Medulla oblongata (tissue), 1 donor: ENCODE measurements at regions not wholly inside any gene's neighbourhood (a gene's known extent, or its start where the extent isn't known, plus 50 kb on each side); places are given as distances from the start of the nearest gene placed in this dataset.

Experiments
- DNase-seq: peaks from one replicate; pipeline ENCODE4 v3.0.0-alpha.2; 2015; ENCODE audit errors: extremely low spot score

DNA sequence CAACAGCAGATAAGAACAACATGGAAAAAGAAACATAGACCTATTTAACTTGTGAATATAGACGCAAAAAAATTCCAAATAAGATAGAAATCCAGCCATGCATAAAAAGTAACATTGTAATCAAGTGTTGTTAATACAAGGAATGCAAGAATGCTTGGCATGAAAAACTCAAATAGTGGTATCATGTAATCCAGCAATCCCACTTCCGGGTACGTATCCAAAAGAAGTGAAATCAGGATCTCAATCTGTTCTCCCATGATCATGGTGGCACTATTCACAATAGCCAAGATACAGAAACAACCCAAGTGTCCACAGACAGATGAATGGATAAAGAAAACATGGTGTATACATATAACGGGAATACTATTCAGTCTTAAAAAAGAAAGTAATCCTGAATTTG lies 437.4 kb downstream of the ARHGEF28 start:
- no peak for DNase-seq

- no peak for DNase-seq
These were observed 435.3 kb downstream of the ARHGEF28 start for GRCh38 chr5:74061292-74061691.

DNA sequence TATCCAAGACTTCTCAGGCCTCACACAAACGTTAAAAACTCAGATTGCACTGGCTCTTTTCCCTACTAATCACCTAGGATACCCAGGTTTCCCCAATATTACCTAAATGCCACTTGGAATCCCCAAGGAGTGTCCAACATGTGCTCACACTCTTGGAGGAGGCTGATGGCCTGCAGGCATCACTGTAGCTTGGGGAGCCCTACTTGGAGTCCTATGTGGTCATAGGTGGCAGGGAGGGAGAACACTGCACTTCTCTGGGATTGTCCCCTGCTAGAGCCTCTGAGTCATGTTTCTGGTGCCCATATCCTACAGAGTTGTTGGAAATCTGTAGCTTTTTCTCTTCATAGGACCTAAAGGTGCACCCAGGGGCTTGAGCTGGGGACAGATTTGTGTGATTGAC lies 433.7 kb downstream of the ARHGEF28 start:
- DNase-seq, result no peak

DNA sequence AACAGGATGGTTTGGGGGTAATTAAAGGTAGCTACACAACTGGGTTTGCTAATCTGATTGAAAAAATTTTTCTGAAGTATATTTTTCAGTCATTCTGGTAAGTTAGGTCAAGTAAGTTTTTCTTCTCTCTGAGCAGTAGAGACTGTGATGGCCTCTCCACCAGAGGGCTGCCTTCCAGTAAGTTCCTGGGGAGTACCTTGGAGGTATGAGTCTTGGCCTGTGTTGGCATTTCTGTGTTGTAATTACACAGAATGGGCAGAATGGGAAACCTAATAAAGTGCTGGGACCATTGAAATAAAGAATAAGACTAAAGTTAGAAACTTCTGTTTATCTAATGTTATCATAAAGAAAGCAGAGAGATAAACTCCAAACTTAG lies 430.8 kb downstream of the ARHGEF28 start:
- DNase-seq, result peak; percentile 3

DNA sequence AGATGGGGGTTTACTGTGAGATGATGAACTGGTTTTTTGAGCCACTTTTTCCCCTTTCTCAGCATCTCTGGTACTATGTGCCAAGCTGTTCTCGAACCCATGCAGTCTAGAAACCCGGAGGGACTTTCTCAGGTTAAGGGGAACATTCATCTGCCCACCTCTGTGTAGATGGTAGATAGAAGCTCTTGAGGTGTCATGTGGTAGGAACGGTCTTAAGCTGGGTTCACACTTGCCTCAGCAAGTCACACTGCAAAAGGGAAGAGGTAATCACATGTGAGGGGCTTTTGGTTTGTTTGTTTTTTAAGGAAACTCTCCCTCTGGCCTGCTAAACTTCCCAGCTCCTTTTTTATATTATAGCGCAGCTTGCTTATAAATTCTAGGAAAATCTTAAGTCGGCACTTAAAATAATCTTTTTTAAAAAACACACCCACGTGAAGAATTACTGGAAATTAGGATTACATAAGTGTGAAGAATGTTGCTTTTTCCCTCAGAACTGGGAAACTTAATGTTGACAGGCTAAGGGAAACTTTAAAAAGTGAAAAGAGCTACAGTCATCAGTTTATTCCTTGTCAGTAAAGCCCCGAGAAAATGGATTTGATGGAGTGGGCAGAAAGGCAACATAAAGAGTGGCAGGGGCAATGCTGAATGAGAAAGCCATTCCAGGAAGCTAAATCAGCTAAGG lies 430.3 kb downstream of the ARHGEF28 start:
- DNase-seq, result no peak

DNA sequence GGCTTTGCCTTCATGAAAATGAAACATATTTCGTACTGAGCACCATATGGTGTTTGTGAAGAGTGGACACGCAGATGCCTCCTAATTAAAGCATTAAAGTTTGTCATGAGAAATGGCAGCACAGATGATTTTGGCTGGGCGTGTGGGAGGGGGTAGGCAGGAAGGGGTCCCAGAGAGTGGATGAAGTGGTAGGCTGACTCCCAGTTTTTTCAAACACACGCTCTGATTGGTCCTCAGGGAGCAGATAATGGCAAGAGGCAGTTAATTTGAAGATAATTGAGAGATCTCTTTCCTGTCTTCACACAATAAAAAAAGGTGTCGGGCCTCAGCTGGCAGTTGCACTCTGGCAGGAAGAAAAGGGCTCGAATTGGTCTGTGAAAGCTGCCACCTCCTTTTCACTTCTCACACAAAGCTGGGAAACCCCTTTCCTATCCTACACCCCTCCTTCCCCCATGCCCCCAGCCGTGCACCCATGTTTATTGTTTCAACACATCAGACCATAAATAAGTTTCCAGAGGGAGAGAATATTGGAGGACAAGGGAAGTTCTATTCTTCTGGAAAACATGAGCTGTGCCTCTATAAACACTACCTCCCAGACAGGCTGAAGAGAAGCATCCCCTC lies 429.6 kb downstream of the ARHGEF28 start:
- DNase-seq, result no peak

DNA sequence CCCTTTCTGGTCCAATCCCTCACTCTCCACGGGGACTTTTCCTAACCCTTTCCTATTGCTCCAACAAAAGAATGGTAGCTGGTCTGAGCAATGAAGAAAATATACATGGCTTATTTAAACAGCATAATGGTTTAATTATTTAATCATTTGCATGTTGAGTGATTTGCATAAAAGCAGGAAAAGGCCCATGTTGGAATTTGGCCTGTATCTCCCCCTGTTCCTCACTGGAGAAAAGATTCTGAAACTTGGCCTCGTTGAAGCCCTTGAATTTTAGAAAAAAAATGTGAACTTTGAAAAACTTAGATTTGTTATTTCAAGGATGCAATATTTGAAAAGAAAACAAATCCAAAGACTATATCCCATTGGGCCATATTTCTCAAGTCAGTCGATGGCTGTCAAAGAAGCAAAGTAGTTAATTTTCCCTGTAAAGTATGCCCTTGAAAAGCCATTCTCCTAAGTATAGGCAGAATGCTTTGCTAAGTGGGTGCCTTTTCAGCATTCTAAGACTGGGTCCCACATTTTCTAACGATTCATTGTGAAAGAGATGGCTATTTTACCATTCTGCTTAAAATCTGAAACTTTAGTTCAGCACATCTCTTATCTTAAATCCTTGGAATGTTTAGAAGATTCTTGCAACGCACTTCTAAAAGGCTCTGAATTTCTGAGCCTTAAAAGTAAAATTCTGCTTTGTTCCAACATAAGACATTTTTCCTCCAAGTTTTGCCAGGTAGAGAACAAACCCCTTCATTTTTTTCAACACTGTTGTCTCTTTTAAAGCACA lies 428.8 kb downstream of the ARHGEF28 start:
- DNase-seq, result no peak

GRCh38 chr5:74054139-74054538 lies 428.1 kb downstream of the ARHGEF28 start:
- no peak for DNase-seq

DNA sequence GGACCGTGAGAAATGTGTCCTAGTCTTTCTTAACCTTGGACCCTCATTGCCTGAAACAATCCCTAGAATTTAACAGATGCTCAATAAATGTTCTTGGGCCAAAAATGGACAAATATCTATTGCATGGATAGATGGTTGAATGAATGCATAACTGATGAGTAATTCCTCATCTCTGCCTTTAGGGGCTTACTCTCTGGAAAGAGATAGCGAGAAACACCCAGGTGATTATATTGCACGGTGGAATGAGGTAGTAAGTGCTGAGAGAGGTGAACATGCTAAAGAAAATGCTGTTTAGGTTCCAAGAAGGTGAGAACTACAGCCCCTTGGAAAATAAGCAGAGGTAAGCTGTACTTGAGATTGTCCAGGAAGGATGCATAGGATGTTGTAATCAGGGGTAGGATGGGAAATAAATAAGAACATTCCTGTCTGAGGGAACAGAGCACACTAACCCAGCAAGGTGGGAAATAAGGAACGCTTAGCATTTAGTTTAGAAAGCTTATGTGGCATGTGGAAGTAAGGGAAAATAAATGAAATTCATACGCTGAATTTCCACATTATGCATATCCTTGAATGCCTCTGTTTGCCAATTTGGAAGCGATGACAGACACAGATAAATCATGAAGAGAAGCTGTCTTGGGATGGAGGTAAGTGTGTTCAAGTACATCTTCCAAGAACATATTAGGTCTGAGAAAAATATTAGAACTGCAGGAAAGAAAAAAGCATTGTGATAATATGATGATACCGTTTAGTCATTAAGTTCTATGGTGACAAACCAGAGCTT lies 426.6 kb downstream of the ARHGEF28 start:
- DNase-seq, result no peak

GRCh38 chr5:74051076-74051475 lies 425.1 kb downstream of the ARHGEF28 start:
- DNase-seq, result no peak

- no peak for DNase-seq
These were observed 418.9 kb downstream of the ARHGEF28 start for GRCh38 chr5:74044936-74045335.

GRCh38 chr5:74042959-74043358 lies 417.0 kb downstream of the ARHGEF28 start:
- DNase-seq, result no peak

DNA sequence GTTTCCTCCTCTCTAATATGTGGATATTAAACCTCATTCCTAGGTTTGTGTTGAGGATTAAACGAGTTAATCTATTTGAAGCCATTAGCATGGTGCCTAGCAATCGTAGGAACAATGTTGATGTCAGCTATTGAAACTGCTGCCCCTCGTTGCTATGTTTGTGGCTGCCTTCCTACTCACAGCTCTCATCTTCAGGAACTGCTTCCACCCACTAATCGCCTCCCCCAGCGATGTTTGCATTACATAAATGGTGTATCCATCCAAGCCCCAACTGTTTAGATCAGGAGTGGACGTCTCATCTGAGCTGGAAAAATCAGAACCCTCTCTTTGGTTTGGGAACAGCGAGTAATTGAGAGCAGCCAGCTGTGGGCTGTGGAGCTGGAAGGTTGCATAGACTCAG lies 416.6 kb downstream of the ARHGEF28 start:
- no peak for DNase-seq

- no peak for DNase-seq
These were observed 415.9 kb downstream of the ARHGEF28 start for GRCh38 chr5:74041913-74042312.

- no peak for DNase-seq
These were observed 415.0 kb downstream of the ARHGEF28 start for GRCh38 chr5:74040811-74041491.

DNA sequence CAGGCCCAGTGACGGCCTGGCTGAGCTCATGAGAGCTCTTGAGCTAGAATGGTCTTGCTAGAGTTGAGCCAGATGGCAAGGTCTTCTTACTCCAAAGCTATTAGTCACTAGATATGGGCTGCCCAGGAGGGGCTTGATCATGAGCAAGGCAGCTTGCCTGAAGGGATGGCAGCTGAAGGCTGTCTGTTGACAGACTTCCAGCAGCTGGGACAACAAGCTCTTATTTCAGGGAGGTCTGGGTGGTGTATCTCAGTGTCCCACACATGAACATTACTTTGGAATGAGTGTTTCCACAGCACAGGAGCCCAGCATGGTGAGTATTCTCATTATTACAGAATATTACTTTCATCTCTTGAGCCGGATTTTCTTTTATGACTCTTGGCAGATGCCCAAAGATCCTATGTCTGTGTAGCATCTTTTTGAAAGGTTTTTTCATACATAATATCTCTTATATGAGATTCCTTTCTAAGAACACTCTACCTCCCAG lies 414.1 kb downstream of the ARHGEF28 start:
- no peak for DNase-seq

- DNase-seq, result no peak
These were observed 411.3 kb downstream of the ARHGEF28 start for GRCh38 chr5:74037321-74037720.

DNA sequence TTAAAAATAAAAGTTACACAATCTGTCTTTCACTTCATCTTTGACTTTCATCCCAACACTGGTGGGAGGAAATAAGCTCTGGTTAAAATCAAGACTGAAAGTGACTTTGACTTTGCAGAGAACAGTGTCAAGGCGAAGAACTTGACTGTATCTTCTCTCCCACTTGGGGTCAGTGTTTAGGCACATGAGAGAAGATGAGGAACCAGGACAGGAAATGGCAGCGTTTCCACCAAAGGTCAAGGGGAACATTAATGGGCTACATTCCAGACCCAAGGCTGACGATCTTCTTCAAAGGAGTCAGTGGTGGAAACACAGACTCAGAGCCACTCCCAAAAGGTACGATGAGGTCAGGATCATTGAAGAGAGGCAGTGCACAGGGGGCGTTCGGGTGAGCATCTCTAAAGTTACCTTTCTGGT lies 409.5 kb downstream of the ARHGEF28 start:
- DNase-seq, result peak; percentile 70

- DNase-seq, result no peak
These were observed 408.7 kb downstream of the ARHGEF28 start for GRCh38 chr5:74034733-74035132.

DNA sequence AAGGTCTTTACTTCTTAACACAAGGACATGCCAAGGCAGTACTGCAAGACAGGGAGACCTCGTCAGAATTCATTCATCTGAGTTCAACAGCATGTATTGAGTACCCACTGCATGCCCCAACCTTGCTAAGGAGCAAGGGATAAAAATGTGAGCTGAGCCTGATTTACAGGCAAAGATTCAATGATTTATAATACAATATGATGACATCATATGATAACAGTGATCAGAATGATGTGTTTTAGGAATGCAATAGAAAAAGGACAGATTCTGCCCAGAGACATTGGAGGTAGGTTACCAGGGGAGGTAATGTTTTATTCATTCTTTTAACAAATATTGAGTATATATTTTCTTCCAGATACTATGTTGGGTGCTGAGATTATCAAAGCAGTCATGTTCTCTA lies 406.6 kb downstream of the ARHGEF28 start:
- DNase-seq, result no peak

GRCh38 chr5:74031536-74031935 lies 405.5 kb downstream of the ARHGEF28 start:
- DNase-seq, result no peak
